ES-I3 (cell line): ENCODE measurements at regions not wholly inside any gene's neighbourhood (a gene's known extent, or its start where the extent isn't known, plus 50 kb on each side); places are given as distances from the start of the nearest gene placed in this dataset.

Source experiments
- H3K36me3 ChIP-seq: 2 replicates; pipeline ENCODE4 v1.6.1; 2013; ENCODE audit warnings: mild to moderate bottlenecking, low read length, control low read depth, moderate library complexity; ENCODE audit not compliant: insufficient read depth
- H3K4me1 ChIP-seq: 2 replicates; pipeline ENCODE4 v1.6.1; 2013; ENCODE audit warnings: mild to moderate bottlenecking, control low read depth, low read length; ENCODE audit not compliant: insufficient read depth
- H3K9ac ChIP-seq: 2 replicates; pipeline ENCODE4 v1.6.1; 2013; ENCODE audit warnings: low read depth, mild to moderate bottlenecking, low read length, moderate library complexity
- H3K9me3 ChIP-seq: 2 replicates; pipeline ENCODE4 v1.6.1; 2013; ENCODE audit warnings: mild to moderate bottlenecking, low read length, moderate library complexity; ENCODE audit not compliant: control insufficient read depth, insufficient read depth

GRCh38 chr12:116381744-116382685 is 104.5 kb upstream of the MED13L start:
- Histone ChIP-seq H3K9me3 (no peaks in the 10 kb centered on the region), H3K36me3 (no peaks in the 10 kb centered on the region), H3K9ac (peak overlapping the region; percentile 62), H3K4me1 (peaks cover 35% of the 10 kb centered on the region)

- Histone ChIP-seq H3K4me1 (peaks cover 35% of the 10 kb centered on the region), H3K9ac (peak overlapping the region; percentile 62), H3K9me3 (no peaks in the 10 kb centered on the region), H3K36me3 (no peaks in the 10 kb centered on the region)
Measured at GRCh38 chr12:116382686-116383530, 105.4 kb upstream of the MED13L start.

GRCh38 chr12:116384175-116384574 is 106.7 kb upstream of the MED13L start:
- Histone ChIP-seq H3K4me1 (peaks cover 35% of the 10 kb centered on the region), H3K9ac (no peak overlapping the region)

GRCh38 chr12:116384691-116385485 is 107.4 kb upstream of the MED13L start:
- Histone ChIP-seq H3K9me3 (no peaks in the 10 kb centered on the region), H3K4me1 (peaks cover 35% of the 10 kb centered on the region), H3K36me3 (no peaks in the 10 kb centered on the region), H3K9ac (no peak overlapping the region)

More at GRCh38 chr12:116384175-116384574, 106.7 kb upstream of the MED13L start:
- H3K36me3 ChIP-seq: no peaks in the 10 kb centered on the region
- H3K9me3 ChIP-seq: no peaks in the 10 kb centered on the region

GRCh38 chr12:116385486-116386217 is 108.2 kb upstream of the MED13L start:
- Histone ChIP-seq H3K9ac (no peak overlapping the region), H3K4me1 (peaks cover 35% of the 10 kb centered on the region), H3K36me3 (no peaks in the 10 kb centered on the region), H3K9me3 (no peaks in the 10 kb centered on the region)

GRCh38 chr12:116389326-116389725 is 111.8 kb upstream of the MED13L start:
- Histone ChIP-seq H3K36me3 (no peaks in the 10 kb centered on the region), H3K9ac (no peak overlapping the region), H3K9me3 (no peaks in the 10 kb centered on the region; the same call in 1 of the 2 replicates), H3K4me1 (peaks cover 9% of the 10 kb centered on the region)

GRCh38 chr12:116389990-116390389 is 112.5 kb upstream of the MED13L start:
- Histone ChIP-seq H3K36me3 (no peaks in the 10 kb centered on the region), H3K4me1 (peaks cover 6% of the 10 kb centered on the region), H3K9me3 (no peaks in the 10 kb centered on the region; the same call in 1 of the 2 replicates), H3K9ac (no peak overlapping the region)

GRCh38 chr12:116390401-116391335 is 113.2 kb upstream of the MED13L start:
- Histone ChIP-seq H3K9ac (no peak overlapping the region), H3K4me1 (peaks cover 4% of the 10 kb centered on the region), H3K9me3 (no peaks in the 10 kb centered on the region; the same call in 1 of the 2 replicates), H3K36me3 (no peaks in the 10 kb centered on the region)

- Histone ChIP-seq H3K9ac (no peak overlapping the region), H3K36me3 (no peaks in the 10 kb centered on the region), H3K4me1 (no peaks in the 10 kb centered on the region), H3K9me3 (no peaks in the 10 kb centered on the region; the same call in 1 of the 2 replicates)
Measured at GRCh38 chr12:116391501-116391900, 114.0 kb upstream of the MED13L start.

- H3K9ac ChIP-seq: no peak overlapping the region
- H3K36me3 ChIP-seq: no peaks in the 10 kb centered on the region
- H3K9me3 ChIP-seq: no peaks in the 10 kb centered on the region; the same call in 1 of the 2 replicates
- H3K4me1 ChIP-seq: no peaks in the 10 kb centered on the region
Measured at GRCh38 chr12:116392061-116392460, 114.6 kb upstream of the MED13L start.

GRCh38 chr12:116393255-116393654 is 115.8 kb upstream of the MED13L start:
- no peaks in the 10 kb centered on the region for H3K4me1 ChIP-seq
- H3K9ac ChIP-seq: no peak overlapping the region

GRCh38 chr12:116393859-116394650 is 116.6 kb upstream of the MED13L start:
- Histone ChIP-seq H3K4me1 (no peaks in the 10 kb centered on the region), H3K9ac (no peak overlapping the region), H3K9me3 (no peaks in the 10 kb centered on the region; the same call in 1 of the 2 replicates), H3K36me3 (no peaks in the 10 kb centered on the region)

More at GRCh38 chr12:116393255-116393654, 115.8 kb upstream of the MED13L start:
- Histone ChIP-seq H3K9me3 (no peaks in the 10 kb centered on the region; the same call in 1 of the 2 replicates), H3K36me3 (no peaks in the 10 kb centered on the region)
